GM12878 (cell line): ENCODE measurements at regions not wholly inside any gene's neighbourhood (a gene's known extent, or its start where the extent isn't known, plus 50 kb on each side); places are given as distances from the start of the nearest gene placed in this dataset.

Source experiments
- CHD1 ChIP-seq: IDR thresholded peaks from 2 replicates; pipeline ENCODE4 v1.6.1; 2012; ENCODE audit warnings: low read depth, low read length, improper control_type of control experiment
- CHD2 ChIP-seq: IDR thresholded peaks from 2 replicates; pipeline ENCODE4 v1.6.1; 2011; ENCODE audit warnings: low read depth, low read length, improper control_type of control experiment, borderline replicate concordance
- EED ChIP-seq: sonication (generic); IDR thresholded peaks from 2 replicates; pipeline ENCODE4 v1.6.1; 2016; ENCODE audit warnings: antibody characterized with exemption, low read depth
- EZH2 ChIP-seq: IDR thresholded peaks from 2 replicates; pipeline ENCODE4 v1.6.1; 2012; ENCODE audit warnings: low read depth, mild to moderate bottlenecking, control low read depth, inconsistent platforms, low read length, borderline replicate concordance; ENCODE audit not compliant: control insufficient read depth
- MXI1 ChIP-seq: fragments of 150-350 bp; IDR thresholded peaks from 2 replicates; pipeline ENCODE4 v1.6.1; 2011; ENCODE audit warnings: low read depth, mild to moderate bottlenecking, inconsistent platforms, low read length, improper control_type of control experiment
- POLR2A ChIP-seq: IDR thresholded peaks from 2 replicates; pipeline ENCODE4 v1.6.1; 2011; ENCODE audit warnings: low read depth, mild to moderate bottlenecking, low read length
- RAD21 ChIP-seq: IDR thresholded peaks from 2 replicates; pipeline ENCODE4 v1.6.1; 2011; ENCODE audit warnings: mild to moderate bottlenecking, low read depth, low read length, moderate library complexity; ENCODE audit not compliant: insufficient read depth
- TF ChIP-seq, protein P1 (sequence below): fragments of 450-650 bp; IDR thresholded peaks from 2 replicates; pipeline ENCODE4 v1.6.1; 2017; ENCODE audit warnings: mild to moderate bottlenecking
- TF ChIP-seq, protein P2 (sequence below), 3 experiments: IDR thresholded peaks in 2 of 3; conservative IDR thresholded peaks in 1 of 3; 2 replicates each; pipeline ENCODE4 v1.5.1; 2011; ENCODE audit warnings: low read depth in 3 of 3, low read length in 3 of 3, mild to moderate bottlenecking in 3 of 3, control low read depth in 2 of 3, moderate library complexity in 2 of 3, inconsistent platforms in 1 of 3, mixed read lengths in 1 of 3; ENCODE audit not compliant: control insufficient read depth in 2 of 3, insufficient read depth in 1 of 3; ENCODE audit errors: extremely low read depth in 1 of 3
- TF ChIP-seq, protein P3 (sequence below): IDR thresholded peaks from 2 replicates; pipeline ENCODE4 v1.6.1; 2011; ENCODE audit warnings: low read depth, low read length, improper control_type of control experiment, borderline replicate concordance
- TF ChIP-seq, protein P4 (sequence below): IDR thresholded peaks from 2 replicates; pipeline ENCODE4 v1.6.1; 2012; ENCODE audit warnings: mild to moderate bottlenecking, low read depth, low read length

DNA sequence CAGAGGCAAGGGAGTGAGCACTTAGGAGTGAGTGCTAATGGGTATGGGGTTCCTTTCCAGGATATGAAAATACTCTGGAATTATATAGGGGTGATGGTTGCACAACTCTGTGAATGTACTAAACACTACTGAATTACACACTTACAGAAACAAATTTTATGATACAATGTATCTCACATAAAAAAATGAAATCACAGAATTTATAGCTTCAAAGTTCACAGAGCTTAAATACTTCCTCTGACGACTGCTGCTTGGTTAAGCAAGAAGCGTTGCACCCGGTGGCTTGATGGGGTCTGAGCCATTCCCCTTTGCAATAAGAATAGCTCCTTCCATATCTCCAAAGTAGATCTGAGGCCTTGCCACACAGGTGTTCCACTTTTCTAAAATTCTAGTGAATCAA, 835.1 kb downstream of the TSN start:
- TF ChIP-seq EZH2 (no peak), CHD1 (no peak), EED (no peak), MXI1 (no peak), CHD2 (no peak), RAD21 (no peak), POLR2A (no peak)
- TF ChIP-seq, protein P1, sequence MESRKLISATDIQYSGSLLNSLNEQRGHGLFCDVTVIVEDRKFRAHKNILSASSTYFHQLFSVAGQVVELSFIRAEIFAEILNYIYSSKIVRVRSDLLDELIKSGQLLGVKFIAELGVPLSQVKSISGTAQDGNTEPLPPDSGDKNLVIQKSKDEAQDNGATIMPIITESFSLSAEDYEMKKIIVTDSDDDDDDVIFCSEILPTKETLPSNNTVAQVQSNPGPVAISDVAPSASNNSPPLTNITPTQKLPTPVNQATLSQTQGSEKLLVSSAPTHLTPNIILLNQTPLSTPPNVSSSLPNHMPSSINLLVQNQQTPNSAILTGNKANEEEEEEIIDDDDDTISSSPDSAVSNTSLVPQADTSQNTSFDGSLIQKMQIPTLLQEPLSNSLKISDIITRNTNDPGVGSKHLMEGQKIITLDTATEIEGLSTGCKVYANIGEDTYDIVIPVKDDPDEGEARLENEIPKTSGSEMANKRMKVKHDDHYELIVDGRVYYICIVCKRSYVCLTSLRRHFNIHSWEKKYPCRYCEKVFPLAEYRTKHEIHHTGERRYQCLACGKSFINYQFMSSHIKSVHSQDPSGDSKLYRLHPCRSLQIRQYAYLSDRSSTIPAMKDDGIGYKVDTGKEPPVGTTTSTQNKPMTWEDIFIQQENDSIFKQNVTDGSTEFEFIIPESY, result no peak
- TF ChIP-seq, protein P2, sequence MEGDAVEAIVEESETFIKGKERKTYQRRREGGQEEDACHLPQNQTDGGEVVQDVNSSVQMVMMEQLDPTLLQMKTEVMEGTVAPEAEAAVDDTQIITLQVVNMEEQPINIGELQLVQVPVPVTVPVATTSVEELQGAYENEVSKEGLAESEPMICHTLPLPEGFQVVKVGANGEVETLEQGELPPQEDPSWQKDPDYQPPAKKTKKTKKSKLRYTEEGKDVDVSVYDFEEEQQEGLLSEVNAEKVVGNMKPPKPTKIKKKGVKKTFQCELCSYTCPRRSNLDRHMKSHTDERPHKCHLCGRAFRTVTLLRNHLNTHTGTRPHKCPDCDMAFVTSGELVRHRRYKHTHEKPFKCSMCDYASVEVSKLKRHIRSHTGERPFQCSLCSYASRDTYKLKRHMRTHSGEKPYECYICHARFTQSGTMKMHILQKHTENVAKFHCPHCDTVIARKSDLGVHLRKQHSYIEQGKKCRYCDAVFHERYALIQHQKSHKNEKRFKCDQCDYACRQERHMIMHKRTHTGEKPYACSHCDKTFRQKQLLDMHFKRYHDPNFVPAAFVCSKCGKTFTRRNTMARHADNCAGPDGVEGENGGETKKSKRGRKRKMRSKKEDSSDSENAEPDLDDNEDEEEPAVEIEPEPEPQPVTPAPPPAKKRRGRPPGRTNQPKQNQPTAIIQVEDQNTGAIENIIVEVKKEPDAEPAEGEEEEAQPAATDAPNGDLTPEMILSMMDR (IDR thresholded peaks at IDR 0.05 in 2 of 3, conservative IDR thresholded peaks at IDR 0.05 in 1 of 3; ENCODE audit: control insufficient read depth in 2 of 3, extremely low read depth in 1 of 3, insufficient read depth in 1 of 3, low read depth in 3 of 3, low read length in 3 of 3), result no peak
- TF ChIP-seq, protein P3, sequence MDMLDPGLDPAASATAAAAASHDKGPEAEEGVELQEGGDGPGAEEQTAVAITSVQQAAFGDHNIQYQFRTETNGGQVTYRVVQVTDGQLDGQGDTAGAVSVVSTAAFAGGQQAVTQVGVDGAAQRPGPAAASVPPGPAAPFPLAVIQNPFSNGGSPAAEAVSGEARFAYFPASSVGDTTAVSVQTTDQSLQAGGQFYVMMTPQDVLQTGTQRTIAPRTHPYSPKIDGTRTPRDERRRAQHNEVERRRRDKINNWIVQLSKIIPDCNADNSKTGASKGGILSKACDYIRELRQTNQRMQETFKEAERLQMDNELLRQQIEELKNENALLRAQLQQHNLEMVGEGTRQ, result no peak
- TF ChIP-seq, protein P4, sequence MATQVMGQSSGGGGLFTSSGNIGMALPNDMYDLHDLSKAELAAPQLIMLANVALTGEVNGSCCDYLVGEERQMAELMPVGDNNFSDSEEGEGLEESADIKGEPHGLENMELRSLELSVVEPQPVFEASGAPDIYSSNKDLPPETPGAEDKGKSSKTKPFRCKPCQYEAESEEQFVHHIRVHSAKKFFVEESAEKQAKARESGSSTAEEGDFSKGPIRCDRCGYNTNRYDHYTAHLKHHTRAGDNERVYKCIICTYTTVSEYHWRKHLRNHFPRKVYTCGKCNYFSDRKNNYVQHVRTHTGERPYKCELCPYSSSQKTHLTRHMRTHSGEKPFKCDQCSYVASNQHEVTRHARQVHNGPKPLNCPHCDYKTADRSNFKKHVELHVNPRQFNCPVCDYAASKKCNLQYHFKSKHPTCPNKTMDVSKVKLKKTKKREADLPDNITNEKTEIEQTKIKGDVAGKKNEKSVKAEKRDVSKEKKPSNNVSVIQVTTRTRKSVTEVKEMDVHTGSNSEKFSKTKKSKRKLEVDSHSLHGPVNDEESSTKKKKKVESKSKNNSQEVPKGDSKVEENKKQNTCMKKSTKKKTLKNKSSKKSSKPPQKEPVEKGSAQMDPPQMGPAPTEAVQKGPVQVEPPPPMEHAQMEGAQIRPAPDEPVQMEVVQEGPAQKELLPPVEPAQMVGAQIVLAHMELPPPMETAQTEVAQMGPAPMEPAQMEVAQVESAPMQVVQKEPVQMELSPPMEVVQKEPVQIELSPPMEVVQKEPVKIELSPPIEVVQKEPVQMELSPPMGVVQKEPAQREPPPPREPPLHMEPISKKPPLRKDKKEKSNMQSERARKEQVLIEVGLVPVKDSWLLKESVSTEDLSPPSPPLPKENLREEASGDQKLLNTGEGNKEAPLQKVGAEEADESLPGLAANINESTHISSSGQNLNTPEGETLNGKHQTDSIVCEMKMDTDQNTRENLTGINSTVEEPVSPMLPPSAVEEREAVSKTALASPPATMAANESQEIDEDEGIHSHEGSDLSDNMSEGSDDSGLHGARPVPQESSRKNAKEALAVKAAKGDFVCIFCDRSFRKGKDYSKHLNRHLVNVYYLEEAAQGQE, result no peak
